NCI-H748 treated with DMSO at 0.1 percent for 48 hours (cell line): ENCODE measurements at regions not wholly inside any gene's neighbourhood (a gene's known extent, or its start where the extent isn't known, plus 50 kb on each side); places are given as distances from the start of the nearest gene placed in this dataset.

Source experiments
- DNase-seq: peaks from one replicate; lab custom pipeline; 2025; lab: John Stamatoyannopoulos, UW

DNA sequence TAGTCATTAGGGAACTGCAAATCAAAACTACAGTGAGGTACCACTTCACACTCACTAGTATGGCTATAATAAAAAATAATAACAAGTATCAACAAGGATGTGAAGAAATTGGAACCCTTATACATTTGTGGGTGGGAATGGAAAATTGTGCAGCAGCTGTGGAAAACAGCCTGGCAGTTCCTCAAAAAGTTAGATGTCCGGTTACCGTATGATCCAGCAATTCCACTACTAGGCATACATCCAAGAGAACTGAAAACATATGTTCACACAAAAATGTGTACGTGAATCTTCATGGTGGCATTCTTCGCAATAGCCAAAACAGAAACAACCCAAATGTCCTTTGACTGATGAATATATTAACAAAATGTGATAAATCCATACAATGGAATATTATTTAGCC lies 187.9 kb upstream of the LYSMD4 start:
- no peak for DNase-seq

DNA sequence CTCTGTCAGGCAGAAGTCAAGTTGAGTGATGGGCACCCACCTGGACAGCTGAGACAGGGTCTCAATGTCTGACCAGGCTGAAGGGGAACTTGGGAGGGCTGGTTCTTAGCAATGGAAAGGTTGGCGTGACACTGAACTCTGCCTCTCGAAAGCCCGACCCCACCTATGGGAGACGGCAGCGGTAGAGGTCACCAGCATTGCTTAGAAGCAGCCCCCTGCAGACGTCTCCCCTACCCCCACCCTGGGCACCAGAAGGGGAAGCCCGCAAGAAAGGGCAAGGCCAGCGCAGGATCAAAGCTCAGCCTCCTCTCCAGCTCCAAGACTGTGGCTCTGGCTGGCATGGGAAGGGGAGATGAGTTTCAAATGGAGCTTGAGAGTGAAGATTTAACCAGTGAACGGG lies 184.8 kb upstream of the LYSMD4 start:
- no peak for DNase-seq

DNA sequence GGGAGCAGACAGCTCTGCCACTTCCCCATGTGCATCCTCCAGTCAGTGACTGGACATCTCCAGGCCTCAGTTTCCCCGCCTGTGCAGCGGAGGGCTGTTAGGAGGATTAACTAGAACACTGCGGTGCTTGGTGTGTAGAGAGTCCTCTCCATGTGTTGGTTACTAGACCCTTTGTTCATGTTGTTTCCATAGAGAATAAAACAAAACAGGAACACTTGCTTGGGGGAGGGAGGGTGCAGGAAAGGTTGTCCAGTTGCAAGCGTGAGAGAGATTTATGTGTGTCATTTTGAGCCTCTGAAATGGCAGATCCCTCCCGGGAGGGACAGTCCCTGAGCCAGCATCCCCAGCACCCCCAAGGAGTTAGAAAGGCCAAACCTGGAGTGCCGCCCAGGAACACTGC lies 184.0 kb upstream of the LYSMD4 start:
- DNase-seq = no peak

DNA sequence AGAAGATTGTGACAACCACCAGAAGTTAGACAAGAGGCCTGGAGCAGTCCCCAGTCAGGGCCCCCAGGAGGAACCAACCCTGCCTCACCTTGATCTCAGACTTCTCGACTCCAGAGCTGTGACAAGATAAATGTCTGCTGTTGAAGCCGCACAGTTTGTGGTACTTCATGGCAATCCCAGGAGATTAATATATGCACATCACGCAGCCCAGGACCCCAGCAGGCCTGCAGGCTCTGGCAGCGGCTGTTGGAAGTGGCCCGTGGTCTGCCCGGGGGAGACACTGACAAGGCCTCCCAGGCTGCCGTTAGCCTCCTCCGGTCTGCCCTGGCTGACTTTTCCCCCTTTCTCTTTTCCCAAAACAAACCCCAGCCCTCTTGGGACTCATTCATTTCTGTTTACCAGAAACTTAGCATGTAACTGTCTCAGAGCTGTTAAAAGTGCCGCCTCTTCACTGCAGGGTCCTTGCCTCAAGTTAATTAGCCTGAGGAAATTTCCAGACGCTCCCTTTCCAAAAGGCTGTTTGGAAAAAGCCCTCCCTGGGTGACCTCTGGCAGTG lies 183.5 kb upstream of the LYSMD4 start:
- DNase-seq = no peak

DNA sequence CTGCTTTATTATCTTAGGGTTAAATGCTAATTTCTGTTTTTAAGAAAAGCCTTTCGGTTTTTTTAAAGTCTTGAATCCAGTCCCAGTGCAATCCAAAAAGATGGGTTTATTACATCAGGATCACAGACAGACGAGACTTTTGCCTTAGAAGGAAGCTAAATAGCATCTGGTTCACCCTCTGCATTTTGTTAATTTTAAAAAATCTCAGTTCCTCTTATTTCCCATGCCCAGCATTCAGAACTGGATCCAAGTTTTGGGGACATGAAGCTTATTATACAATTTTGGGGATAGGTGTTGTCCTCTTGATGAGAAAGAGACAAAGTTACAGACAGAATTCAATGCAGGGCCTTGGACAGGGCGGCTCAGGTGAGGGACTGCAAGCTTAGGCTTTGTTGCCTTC lies 181.5 kb upstream of the LYSMD4 start:
- no peak for DNase-seq

DNA sequence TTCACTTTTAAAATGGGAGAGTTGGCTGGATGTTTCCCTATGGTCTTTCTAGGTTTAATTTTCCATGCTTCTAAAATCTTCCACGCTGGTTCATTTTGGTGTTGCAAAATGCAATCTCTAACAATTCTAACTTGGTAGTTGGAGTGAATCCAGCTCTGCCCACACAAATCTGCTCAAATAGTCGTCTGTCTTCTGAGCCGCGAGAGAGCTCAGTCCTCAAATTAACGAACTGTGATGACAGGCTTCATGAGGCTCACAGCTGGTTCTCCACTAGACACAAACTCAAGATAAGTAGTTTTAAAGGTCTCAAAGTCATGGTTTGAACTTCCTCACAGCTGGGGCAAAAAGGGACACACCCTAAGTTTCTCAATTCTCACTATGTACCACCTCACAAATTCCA lies 178.6 kb upstream of the LYSMD4 start:
- DNase-seq = no peak

DNA sequence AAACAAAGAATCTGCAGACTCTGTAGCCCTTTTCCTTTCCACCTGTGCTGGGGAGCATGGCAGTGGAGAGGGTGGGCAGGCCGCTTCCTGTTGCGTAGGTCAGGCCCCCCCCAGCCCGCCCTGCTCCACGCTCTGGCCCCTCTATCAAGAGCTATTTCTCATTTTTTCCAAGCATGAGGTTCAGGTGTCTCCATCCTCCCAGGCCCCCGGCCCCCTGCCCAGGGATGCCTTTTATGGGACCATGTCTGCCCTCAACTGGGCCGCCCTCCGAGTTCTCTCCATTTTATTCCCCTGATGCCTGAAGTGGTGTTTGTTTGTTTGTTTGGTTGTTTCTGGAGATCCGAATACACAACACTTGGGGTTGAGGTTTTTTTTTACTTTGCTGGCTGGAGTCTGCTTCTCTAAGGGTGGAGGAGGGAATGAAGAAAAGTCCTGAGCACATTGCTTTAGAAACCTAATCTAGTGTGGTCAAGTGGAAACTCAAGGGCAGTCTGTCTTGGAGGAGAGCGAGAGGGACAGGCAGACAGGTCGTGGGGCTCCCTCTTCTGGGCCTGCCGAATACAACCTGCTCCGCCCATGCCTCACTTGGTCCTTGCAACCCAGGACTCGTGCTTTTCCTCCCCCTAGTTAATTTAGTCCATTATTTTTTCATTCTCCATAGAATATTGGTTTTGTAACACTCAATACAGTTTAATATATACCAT lies 176.5 kb upstream of the LYSMD4 start:
- DNase-seq = no peak

DNA sequence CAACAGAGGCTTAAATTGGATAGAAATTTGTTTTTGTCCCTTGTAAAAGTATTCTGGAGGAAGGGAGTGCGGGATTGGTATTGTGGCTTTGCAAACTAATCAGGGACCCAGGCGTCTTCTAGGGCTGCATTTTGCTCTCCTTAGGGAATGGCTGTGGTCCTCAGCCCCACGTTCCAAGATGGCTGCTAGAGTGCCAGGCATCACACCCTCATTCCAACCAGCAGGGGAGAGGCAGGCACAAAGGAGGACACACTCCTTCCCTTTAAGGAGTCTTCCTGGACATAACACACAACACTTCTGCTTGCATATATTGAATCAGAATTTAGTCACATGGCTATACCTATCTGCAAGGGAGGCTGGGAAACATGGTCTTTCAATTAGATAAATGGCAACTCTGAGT lies 174.5 kb upstream of the LYSMD4 start:
- no peak for DNase-seq

DNA sequence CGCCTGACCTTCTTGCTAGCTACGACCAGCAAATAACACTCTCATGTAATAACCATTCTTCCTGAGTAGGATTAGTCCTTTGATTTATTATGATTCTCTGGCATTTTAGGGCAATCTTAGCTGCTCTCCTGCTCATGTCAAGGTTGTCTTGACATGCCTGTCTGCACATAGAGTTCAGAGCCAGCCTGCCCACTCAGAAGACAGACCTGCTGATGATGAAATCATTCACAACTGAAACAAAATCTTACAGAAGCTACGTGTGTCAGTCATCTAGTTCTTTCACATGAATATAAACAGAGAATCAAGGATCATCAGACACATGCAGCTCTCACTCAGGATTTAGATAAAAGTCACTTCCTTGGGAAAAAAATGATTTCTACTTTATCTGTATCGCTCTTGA lies 173.6 kb upstream of the LYSMD4 start:
- DNase-seq = no peak

DNA sequence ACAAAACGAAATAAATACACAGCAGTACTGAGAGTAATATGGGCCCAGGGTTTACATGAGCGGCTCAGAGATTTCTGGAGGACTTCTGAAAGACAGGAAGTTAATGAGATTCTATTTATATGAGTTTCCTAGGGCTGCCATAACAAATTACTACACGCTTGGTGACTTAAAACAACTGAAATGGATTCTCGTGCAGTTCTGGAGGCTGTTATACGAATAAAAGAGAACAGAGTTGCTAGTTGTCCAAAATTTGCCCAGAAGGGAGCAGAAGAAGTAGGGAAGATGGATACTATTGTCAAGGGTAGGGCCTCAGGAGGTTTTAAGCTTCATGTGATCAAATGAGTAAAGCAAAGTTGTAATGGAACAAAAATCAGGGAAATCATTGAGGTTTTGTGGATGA lies 173.1 kb upstream of the LYSMD4 start:
- DNase-seq = no peak

DNA sequence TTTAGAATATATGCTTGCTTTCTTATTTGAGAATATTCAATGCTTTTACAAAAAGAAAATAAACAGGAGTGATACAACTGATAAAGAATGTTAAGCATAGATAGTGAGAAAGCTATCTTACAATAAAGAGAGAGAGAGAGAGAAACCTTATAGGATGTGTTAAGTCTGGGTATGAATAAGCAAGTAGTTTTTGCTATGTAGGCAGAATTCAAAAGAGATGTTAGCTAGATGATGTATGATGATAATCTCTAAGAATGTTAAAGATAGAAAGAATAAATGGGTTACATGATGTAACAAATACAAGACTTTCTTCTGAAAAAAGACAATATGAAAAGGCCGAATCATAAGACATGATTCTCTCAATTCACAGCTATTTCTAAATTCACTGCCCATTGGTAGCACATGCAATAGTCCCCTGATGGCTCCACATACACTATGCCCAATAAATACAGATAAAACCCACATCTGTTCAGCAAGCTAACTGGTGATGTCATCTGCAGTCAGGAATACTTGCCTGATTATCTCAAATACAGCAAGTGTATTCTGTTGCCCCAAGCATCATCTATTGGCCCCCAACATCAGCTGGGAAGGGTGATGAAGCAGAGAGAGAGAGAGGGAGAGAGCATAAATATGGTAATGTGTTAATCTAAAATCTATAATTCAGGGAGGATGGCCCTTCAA lies 169.2 kb upstream of the LYSMD4 start:
- no peak for DNase-seq

DNA sequence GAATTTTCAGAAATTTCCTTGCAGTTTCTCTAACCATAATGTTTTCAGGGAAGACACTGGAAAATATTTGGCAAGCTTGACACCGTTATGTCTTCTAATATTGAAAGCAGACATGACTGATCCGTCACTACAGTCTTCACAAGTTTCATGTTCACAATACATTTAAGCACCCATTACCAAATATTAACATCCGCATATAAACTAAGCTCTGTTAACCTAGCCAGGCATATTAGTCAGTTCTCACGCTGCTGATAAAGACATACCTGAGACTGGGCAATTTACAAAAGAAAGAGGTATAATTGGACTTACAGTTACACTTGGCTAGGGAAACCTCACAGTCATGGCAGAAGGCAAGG lies 162.7 kb upstream of the LYSMD4 start:
- no peak for DNase-seq

DNA sequence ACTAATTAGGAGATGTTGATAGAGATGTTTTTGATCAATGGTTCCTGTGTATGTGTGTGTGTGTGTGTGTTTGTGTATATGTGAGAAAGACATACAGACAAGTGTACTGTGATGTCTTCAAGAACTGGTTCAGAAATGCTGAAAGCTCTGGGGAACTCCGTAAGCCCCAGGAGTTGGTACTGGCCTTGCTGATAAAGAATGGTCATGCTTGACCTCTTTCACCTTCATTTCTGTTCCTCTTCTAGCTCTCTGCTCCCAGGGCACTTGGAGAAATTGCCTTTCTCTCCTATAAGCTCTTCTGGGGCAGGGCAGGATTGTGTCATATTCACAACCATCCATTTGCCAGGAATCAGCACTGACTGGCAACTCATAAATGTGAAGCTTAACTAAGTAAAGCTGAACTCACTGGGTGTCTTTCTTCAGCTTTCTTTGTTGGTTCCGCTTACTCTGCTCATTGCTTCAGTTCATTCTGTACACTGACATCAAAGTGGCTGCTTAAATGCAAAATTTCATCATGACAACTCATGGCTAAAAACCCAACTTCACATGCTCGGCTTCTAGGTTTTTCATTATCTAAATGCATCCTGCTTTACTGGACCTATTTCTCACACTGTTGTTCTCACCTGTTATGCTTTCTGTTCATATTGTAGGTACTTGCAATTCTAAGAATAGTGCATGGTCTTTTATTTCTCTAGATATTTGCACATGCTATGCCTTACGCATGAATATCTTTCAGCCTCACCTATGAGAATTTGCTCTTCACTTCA lies 162.1 kb upstream of the LYSMD4 start:
- DNase-seq = no peak

DNA sequence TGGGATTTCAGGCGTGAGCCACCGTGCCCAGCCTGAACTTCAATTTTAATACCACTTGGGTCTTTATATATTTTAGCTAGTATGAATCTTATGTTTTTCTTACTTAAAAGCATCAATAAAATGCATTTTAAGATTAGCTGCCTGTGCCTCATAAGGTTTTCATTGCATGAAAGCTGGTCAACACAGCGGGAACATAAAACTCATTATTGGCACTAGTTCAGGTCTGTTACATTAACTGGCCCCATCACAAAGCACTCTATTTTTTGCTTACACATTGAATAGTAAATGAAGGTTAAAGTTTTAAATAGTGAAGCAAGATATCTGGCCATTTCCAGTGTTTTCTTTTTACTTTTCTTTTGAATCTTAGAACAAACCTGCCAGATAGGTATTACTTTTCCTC lies 145.6 kb upstream of the LYSMD4 start:
- no peak for DNase-seq

DNA sequence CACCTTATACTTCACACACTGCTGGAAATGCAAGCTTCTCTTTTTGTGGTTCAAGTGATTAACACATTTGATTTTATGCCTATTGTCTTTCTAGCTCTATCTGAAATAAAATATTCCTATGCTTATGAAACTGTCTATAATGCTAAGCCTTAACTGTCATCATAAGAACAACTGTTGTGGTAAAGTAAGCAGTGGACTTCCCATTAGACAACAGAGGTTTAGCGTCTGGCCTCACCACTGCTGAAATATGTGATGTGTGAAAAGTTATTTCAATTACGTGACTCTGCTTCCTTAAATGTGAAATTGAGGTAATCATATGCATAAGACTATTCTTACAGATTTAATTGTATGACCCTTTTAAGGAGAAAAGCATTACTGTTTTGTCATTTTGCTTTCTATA lies 140.2 kb upstream of the LYSMD4 start:
- no peak for DNase-seq

DNA sequence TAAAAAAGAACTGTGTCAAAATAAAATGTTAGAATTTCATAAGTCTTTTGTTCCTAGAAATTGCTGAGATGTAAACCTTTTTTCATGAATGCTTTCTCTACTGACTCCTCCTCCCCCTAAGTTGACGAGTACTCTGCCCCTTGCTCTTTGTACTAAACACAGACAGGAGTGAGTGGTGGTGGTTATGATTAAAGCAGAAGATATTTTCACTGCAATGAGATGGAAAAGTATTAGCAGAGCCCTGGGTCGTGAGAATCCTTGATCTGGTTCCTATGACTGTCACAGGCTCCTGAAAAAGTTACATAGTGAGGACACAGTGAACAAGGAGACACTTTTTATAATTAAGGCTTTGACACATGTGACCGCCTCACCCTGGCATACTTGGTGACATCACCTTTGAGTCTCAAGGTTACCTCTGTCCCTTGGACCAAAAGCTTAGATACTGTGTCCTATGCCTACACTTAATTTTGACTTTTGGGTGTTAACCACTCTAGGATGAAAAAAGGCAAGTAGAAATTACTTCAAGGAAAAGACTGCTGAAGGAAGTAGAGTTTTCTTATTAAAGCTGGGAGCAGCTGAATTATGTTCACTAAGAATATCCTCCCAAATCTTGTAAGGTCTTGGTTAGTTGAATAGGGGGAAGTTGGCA lies 130.4 kb upstream of the LYSMD4 start:
- DNase-seq = no peak

DNA sequence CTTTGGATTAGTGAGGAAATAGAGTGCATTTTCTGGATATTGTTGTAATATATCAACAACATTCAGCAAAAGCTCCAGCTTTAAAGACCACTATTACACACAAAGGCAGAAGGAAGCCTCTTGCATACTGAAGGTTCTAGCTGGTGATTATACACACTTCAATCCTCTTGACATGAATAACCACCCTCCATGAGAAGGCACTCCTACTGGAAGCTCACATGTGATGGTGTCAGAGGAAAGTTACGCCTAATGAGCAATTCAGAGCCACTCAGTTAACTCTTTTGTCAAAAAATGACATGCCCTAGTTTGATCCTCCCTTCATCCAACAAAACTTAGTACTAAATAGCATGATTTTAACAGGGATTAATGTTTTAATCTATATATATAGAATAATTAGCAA lies 124.6 kb upstream of the LYSMD4 start:
- no peak for DNase-seq

DNA sequence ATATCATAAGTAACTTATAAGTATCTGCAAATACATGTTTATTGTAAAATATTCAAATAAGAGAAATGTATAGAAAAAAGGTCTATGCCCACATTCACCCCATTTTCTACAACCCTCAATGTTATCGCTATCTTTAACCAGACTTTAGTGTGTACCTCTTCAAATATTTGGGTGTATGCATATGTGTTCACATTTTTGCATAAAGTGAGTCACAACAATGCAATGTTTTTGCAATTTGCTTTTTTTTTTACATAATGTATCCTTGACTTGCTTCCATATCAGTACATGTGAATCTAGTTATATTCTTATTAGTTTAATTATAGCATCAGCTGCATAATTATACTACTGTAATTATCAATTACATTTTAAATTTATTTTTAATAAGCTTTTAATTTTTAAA lies 117.3 kb upstream of the LYSMD4 start:
- no peak for DNase-seq

DNA sequence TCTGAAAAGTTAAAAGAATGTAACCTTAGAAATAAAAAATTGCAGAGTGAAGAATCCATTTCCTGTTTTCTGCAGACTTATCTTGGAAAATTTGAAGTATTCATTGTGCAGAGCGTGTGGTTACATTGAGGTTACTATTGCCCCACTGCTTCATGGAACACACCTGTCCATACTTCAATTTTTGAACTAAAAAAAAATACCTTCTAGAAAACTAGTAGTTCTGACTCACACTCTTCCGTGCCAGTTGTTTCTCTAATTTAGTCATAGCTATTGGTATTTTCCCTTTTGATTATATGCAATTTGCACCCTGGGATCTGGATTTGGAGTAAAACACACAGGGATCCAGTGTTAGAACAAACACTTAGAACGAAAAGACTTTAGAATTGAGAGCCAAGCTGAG lies 111.8 kb upstream of the LYSMD4 start:
- no peak for DNase-seq

DNA sequence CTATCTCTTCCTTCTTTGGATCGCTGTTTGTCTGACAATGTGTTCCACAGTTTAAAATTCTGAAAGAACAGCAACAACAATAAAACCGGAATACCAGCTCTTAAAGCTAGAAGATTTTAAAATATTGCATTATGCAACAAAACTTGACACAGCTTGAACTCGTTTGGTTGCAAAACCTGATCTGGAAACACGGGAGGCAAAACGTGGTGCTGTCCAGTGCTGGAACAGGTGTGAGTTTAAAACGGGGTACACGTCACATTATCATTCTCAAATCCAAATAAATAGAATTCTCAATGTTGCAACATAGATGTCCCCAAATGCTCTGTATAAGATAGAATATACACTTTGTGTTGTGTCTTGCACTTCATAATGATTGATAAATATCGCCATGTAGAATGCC lies 110.9 kb upstream of the LYSMD4 start:
- no peak for DNase-seq

DNA sequence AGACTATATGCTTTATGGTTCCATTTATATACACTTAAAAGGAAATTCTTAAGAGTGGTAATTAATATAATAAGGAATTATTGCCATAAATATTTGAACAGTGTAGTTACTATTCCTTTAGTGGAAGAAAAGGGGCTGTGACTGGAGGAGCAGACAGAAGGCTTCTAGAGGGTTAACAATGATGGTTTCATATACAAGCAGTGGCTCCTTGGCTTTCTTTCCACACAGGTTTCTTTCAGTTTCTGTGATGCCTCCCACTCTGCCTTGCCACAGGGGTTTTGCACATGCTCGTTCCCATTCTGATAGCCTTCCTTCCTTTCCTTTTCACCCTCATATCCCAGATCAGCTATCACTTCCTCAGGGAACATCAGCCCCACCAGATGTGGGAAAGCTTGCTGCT lies 108.8 kb upstream of the LYSMD4 start:
- DNase-seq = no peak

DNA sequence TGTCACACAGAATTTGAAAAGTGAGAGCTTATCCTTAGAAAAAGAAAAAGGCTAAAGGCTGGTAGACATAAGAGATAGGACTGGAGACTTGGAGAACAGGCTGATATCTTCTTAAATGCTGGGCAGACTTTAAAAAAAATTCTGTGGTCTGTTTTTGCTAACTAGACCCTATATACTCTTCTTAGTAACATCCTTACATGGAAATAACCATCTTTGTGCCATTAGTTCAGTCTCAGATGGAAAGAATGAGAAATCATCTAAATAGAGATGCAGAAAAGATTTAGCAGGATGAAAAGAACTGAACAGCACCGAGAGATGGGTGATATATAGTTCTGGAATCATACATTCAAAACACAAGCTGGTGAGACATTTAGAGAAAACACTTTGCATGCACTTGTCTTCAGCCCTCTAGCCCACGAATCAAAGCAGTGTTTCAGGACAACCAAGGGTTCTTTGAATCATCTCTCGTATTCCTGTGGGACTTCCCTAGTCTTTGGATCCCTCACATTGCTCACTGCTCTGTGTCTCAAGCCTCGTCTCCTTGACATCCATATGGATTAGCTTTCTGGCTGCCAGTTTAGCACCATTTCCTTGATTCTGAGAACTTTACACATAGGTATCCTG lies 93.0 kb upstream of the LYSMD4 start:
- DNase-seq = no peak
